Neural crest cell (in vitro differentiated cells): ENCODE measurements at regions not wholly inside any gene's neighbourhood (a gene's known extent, or its start where the extent isn't known, plus 50 kb on each side); places are given as distances from the start of the nearest gene placed in this dataset.

Experiments
- DNase-seq: peaks from one replicate; pipeline ENCODE4 v3.0.0; 2021; ENCODE audit warnings: low read depth, mixed read lengths, low spot score
- H3K27ac Mint-ChIP-seq: one replicate; pipeline ENCODE4 v1.8.0; 2021; ENCODE audit warnings: mild to moderate bottlenecking, mixed read lengths; ENCODE audit not compliant: unreplicated experiment
- H3K27me3 Mint-ChIP-seq: 2 replicates; pipeline ENCODE4 v1.8.0; 2021; ENCODE audit warnings: low read depth, mild to moderate bottlenecking, mixed read lengths
- H3K36me3 Mint-ChIP-seq: 2 replicates; pipeline ENCODE4 v1.8.0; 2021; ENCODE audit warnings: low read depth, mild to moderate bottlenecking, mixed read lengths
- H3K4me1 Mint-ChIP-seq: 2 replicates; pipeline ENCODE4 v1.8.0; 2021; ENCODE audit warnings: mixed read lengths
- H3K4me3 Mint-ChIP-seq: one replicate; pipeline ENCODE4 v1.8.0; 2021; ENCODE audit warnings: mild to moderate bottlenecking, mixed read lengths
- H3K9me3 Mint-ChIP-seq: 2 replicates; pipeline ENCODE4 v1.8.0; 2021; ENCODE audit warnings: mixed read lengths
- CTCF ChIP-seq: fragments of 200-600 bp; sonication (generic); conservative IDR thresholded peaks from 2 replicates; pipeline ENCODE4 v1.5.0; 2021; ENCODE audit warnings: antibody characterized with exemption, mild to moderate bottlenecking

- Mint-ChIP-seq H3K4me3 (no peak overlapping the region), H3K27me3 (no peaks in the 10 kb centered on the region), H3K4me1 (no peaks in the 10 kb centered on the region), H3K36me3 (no peaks in the 10 kb centered on the region), H3K9me3 (no peaks in the 10 kb centered on the region), H3K27ac (no peak overlapping the region)
- DNase-seq, result no peak
- TF ChIP-seq CTCF, result no peak
Measured at GRCh38 chr2:34909992-34910705, 1311.0 kb upstream of the FAM98A start.

GRCh38 chr2:34907812-34908211, 1308.7 kb upstream of the FAM98A start:
- Mint-ChIP-seq H3K36me3 (no peaks in the 10 kb centered on the region), H3K9me3 (no peaks in the 10 kb centered on the region), H3K27ac (no peak overlapping the region), H3K4me3 (no peak overlapping the region), H3K4me1 (no peaks in the 10 kb centered on the region), H3K27me3 (no peaks in the 10 kb centered on the region)
- DNase-seq, result no peak
- TF ChIP-seq CTCF, result peak; percentile 23

GRCh38 chr2:34901739-34902138, 1302.6 kb upstream of the FAM98A start:
- Mint-ChIP-seq H3K4me1 (no peaks in the 10 kb centered on the region), H3K27ac (no peak overlapping the region), H3K27me3 (no peaks in the 10 kb centered on the region), H3K9me3 (no peaks in the 10 kb centered on the region), H3K36me3 (no peaks in the 10 kb centered on the region), H3K4me3 (no peak overlapping the region)
- no peak for TF ChIP-seq CTCF
- no peak for DNase-seq

- H3K9me3 Mint-ChIP-seq, result no peaks in the 10 kb centered on the region
- no peak overlapping the region for H3K27ac Mint-ChIP-seq
- H3K4me3 Mint-ChIP-seq, result no peak overlapping the region
- no peak for DNase-seq
- H3K27me3 Mint-ChIP-seq, result no peaks in the 10 kb centered on the region
- TF ChIP-seq CTCF, result no peak
- H3K36me3 Mint-ChIP-seq, result no peaks in the 10 kb centered on the region
- H3K4me1 Mint-ChIP-seq, result no peaks in the 10 kb centered on the region
Measured at GRCh38 chr2:34899079-34899478, 1300.0 kb upstream of the FAM98A start.

- no peaks in the 10 kb centered on the region for H3K9me3 Mint-ChIP-seq
- H3K4me3 Mint-ChIP-seq, result no peak overlapping the region
- no peaks in the 10 kb centered on the region for H3K36me3 Mint-ChIP-seq
- DNase-seq, result no peak
- no peaks in the 10 kb centered on the region for H3K27me3 Mint-ChIP-seq
- TF ChIP-seq CTCF, result no peak
- H3K4me1 Mint-ChIP-seq, result no peaks in the 10 kb centered on the region
- no peak overlapping the region for H3K27ac Mint-ChIP-seq
Measured at GRCh38 chr2:34892766-34893165, 1293.7 kb upstream of the FAM98A start.
